GM03348 (cell line): ENCODE measurements at regions not wholly inside any gene's neighbourhood (a gene's known extent, or its start where the extent isn't known, plus 50 kb on each side); places are given as distances from the start of the nearest gene placed in this dataset.
"Not testable (repeated sequence)": the region's sequence is repeated elsewhere in the genome, so short reads cannot be mapped to it uniquely, and the experiment has no call there.

ENCODE experiments used
- DNase-seq: peaks from one replicate; pipeline ENCODE4 v3.0.0; 2012; ENCODE audit warnings: low spot score

DNA sequence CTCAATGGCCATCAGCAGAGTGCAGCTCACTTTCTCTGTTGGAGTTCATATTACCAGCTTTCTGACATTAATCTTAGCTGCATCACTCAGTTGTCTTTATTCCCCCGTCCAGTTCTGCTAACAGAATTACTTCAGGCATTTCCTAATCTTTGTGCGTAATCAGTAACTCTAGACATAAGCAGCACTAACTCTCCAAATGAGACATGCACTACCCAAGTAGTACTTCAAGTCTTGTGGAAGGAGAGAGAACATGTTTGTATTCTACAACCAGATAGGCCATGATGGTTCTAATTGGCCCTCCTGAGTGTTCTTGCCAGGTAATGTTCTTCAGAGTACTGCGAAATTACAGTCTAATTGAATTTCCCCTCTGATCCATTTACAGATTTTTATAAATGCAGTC, 448.5 kb upstream of the RPS6KA3 start:
- DNase-seq = no peak

DNA sequence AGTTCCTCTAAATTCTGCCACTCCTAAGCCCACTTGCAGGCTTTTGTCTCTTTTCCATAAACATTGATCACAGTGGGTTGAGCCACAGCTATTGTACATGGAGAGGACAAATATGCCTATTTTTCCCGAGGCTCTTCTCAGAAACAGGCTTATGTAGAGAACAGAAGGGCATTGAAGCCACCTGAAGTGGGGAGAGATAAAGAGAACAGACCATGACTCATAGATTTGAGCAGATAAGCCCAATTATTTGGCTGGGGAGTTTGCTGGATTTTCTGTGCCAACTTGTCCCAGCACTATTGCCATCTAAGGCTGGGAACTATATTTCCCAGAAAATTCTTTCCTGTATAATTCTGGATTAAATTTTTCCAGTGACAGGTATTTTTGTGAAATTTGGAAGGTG, 446.1 kb upstream of the RPS6KA3 start:
- DNase-seq = no peak

DNA sequence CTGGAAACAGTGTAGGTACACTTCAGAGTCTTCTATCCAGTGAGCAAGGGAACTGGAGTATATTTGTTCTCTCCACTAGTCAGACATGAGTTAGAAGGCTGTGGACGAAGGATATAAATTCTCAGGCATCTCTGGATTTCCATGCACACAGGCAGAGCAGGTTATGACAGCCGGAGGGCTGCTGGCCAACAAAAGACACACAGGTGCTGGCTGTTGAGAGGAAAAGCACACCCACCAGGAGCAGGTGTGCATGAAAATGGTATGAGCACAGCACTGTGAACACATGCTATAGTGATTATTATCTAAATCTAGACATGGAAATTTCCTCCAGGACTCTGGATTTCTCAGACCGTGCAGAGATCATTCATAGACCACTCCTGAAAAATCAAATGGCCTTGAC, 444.7 kb upstream of the RPS6KA3 start:
- DNase-seq = no peak

DNA sequence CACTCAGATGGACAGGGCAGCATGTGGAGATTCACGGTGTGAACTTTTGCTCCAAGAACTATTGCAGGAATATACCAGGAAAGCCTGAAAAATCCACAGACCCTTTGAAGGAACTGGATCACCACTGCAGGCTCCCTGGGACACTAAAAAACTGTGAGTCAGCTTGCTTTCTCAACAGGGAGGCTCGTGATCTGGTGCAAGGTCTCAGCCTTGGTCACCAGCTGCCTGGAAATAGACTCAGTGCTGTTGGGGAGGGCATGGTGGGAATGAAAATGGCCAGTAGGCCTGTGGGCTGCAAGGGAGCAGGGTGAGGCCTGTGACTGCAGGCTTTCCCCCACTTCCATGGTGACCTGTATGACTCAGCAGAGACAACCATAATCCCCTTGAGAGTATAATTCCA, 426.4 kb upstream of the RPS6KA3 start:
- peak; percentile 16 for DNase-seq

DNA sequence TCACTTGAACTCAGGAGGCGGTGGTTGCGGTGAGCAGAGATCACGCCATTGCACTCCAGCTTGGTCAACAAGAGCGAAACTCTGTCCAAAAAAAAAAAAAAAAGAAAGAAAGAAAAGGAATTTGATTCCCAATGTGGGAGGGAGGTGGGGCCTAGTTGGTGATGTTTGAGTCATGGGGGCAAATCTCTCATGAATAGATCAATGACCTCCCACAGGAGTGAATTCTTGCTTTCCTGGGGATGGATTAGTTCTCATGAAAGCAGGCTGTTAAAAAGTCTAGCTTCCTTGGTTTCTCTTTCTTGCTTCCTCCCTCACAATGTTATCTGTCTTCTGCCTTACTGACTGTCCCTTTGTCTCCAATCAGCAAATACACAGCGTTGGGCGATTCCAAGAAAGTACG, 419.5 kb upstream of the RPS6KA3 start:
- no peak for DNase-seq

DNA sequence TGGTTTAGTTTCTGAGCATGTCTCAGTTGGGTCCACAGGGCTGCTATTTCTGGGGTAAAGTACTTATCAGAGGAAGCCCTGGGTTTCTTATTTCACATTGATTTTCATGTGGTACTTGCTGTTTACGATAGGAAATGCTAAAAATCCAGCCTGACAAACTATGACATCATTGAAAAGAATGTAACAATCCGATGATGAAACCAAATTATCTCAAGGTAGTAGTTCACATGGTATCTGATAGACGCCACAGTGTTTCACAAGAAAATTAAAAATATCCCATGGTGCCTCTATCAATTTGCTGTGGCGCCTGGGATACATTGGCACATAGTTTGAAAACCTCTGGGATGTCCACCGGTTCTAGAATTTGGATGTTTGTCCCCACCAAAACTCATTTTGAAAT, 418.9 kb upstream of the RPS6KA3 start:
- DNase-seq = no peak

DNA sequence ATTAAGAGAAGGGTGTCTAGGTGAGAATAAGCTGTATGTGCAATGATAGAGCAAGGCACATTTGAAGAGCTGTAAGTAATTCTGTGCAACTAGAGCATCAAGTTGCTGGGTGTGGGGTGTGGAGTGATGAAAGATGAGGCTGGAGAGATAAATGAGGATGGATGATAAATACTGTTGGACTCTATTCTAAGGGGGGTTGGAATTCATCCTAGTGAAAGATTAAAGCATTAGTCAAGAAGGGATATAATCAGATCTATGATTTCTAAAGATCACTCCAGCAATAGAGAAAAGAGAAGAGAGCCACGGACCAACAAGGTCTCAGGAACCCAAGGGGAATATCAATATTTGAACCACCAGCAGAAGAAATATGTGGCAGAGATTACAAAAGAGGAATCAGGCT, 415.0 kb upstream of the RPS6KA3 start:
- no peak for DNase-seq

DNA sequence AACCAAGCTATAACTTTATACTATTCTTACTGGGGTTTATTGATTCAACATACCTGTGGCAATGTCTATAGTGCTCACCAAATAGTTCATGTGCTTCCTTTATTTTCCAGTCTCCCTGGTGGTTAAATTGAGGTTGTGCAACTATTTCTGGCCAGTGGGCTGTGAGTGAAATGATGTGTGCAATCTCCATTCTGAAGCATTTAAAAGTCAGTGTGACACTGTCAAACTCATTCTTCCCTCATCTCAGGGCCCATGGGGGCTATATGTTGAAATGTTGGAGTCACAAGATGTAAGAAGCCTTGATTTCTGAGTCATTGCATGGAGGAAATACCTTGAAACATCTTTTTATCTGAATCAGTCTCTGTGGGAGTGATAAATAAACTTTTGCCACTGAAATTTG, 414.3 kb upstream of the RPS6KA3 start:
- peak; percentile 13 for DNase-seq

DNA sequence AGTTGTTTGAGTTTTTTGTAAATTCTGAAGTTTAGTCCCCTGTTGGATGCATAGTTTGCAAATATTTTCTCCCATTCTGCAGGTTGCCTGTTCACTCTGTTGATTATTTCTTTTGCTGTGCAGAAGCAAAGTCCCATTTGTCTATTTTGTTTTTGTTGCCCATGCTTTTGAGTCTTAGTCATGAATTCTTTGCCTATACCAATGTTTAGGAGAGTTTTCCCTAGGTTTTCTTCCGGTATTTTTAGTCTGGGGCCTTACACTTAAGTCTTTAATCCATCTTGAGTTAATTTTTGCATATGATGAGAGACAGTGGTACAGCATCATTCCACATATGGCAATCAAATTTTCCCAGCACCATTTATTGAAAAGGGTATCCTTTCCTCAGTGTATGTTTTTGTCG, 405.8 kb upstream of the RPS6KA3 start:
- DNase-seq = no peak

DNA sequence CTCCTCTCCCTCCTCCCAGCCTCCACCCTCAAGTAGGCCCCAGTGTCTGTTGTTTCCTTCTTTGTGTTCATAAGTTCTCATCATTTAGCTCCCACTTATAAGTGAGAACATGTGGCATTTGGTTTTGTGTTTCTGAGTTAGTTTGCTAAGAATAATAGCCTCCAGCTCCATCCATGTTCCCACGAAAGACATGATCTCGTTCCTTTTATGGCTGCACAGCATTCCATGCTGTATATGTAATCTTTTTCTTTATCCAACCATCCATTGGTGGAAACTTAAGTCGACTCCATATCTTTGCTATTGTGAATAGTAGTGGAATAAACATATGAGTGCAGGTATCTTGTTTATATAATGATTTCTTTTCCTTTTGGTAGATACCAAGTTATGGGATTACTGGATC, 405.0 kb upstream of the RPS6KA3 start:
- not testable (repeated sequence) for DNase-seq

DNA sequence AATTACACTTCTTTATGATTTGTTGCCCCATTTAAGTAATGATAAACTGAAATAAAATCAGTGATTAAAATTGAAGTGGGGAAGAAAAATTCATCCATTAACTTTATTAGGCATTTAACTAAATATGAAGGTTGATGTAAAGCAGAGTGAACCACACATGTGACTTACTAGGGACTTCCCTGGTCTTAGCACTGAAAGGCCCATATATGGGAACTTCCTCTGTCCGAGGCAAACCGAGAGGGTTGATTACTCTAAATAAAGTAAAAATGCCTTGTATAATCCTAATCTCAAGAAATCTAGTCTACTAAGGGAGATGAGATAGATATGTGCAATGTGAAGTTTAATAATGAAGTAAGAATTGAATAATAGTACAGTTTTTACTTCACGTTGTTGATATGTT, 403.9 kb upstream of the RPS6KA3 start:
- no peak for DNase-seq

DNA sequence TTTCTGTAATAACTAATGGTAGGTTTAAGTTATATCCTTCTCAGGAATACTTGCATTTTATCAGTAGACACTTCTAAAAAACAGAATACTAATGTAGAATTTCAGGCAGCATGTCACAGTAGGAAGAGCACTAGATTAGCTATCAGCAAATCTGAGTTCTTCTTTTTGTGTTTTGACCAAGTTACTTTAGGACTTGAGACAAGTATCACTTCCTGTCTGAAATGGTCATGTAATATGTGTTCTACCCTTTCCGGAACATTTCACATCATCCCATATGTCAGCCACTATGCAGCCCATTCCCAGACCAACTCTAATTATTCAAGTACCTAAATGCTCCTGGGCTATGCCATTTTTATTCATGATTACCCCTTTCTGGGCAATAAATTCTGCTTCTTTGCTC, 401.8 kb upstream of the RPS6KA3 start:
- no peak for DNase-seq

DNA sequence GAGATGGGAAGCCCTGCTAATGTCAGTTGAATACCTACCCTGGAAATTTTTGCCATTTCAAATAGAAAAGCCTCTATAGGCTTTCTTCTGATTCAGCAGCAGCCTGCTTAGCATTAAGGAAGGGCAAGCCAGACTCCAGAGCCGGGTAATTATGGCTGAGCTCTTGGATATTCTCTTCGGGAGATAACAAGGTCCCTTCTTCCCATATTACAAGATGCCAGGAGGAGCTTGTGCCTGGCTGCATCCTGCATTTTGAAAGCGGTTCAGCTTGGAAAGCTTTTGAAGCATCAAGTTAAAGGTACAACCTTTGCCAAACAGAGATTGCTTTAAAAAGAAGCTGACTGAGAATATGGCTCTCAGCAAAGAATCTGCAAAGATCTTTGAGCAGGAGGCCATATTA, 399.6 kb upstream of the RPS6KA3 start:
- no peak for DNase-seq

DNA sequence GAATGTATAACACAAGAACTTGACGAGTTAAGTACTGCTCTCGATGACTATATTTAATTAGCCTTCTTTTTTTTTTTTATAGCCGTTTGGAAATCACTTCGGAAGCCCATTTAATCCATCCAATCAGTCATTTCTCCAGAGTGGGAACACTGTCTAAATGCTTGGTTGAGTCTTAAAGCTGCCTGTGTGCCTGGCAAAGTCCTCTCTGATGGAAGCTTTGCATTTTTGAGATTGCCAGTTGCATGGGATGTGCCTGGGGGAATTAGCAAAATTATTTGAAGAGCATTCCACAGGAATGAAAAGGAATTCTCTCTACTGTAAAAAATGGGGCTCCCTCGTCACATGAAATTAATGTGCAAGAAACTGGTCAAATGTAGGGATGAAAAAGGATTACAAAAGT, 398.8 kb upstream of the RPS6KA3 start:
- peak; percentile 9 for DNase-seq

DNA sequence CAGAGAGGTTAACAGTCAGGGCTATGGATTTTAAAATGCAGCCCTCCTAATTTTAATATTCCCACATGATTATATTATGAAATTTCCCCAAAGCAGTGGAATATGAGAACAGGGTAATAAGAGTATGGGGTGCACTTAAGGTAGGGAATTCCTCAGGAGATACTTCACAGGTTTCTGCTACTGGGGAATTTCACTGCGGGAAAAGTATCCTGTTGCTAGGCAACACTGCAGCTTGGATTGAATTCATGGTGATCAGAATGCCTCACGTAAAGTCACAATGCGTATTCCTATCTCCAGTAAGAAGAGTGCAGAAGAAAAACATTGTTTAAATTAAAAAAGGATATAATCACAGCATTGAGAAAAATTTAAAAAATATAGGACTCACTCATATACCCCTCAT, 398.1 kb upstream of the RPS6KA3 start:
- DNase-seq = no peak

DNA sequence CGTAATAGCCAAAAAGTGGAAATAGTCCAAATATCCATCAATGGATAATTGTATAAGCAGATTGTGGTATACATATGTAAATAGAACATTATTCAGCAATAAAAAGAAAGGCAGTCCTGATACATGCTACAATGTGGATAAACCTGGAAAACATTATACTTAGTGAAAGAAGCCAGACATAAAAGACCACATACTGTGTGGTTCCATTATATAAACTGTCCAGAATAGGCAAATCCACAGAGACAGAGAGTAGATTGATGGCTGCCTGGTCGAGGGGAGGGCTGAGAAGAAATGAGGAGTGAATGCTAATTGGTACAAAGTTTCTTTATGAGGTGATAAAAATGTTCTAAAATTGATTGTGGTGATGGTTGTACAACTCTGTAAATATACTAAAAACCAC, 397.4 kb upstream of the RPS6KA3 start:
- DNase-seq = no peak

DNA sequence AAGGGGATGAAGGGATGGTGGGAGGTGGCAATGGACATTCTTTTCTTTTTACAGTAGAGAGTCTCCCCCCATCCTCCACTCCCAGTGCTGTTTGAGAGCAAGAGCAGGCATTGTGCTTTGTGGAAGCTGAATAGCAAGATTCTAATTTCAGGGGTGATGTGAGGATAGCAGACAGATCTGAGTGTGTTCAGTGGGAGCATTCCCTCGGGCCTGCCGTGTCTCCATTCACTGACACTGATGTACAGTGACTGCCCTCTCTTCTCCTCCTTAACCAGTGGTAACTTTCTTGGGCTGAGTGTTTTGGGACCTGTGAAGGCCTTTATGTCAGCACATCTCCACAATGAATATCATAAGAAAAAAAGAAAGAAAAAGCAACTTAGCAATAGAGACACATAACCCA, 396.6 kb upstream of the RPS6KA3 start:
- DNase-seq = no peak

DNA sequence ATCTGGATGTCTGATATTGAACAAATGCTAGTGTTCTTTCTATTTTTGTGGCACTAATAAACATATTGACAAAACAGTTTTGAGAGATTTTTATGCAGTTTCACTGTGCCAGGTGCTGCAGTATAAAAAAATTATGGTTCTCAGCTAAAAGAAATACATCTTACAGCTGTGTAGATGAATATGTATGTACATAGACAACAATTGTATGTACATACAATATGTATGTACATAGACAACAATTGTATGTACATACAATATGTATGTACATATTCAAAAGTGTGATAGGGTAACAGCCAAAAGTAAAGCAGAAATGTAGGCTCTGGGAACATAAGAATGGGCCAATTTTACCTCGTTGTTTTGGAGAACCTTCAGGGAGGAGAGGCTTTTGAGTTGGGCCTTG, 390.0 kb upstream of the RPS6KA3 start:
- DNase-seq = no peak

DNA sequence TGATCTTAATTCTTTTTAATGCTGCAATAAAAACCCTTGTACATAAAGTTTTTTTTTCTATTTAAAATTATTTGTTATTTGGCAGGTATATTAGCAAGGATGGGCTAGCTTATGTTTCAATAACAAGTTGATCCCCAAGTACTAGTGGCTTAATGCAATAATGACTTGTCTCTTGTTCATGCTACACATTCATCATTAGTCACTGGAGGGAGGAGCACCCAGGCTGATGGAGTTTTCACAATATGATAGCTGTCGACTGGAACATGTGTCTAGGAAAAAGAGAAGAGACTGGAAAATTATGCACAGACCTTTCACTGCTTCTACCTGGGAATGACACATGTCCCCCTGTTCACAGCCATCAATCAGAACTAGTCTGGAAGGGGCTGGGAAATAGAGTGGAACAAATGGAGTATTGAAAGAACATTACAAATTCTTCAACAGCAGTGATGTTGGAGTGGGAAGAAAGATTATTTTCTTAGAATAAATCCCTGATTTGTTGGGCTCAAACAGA, 387.9 kb upstream of the RPS6KA3 start:
- no peak for DNase-seq

DNA sequence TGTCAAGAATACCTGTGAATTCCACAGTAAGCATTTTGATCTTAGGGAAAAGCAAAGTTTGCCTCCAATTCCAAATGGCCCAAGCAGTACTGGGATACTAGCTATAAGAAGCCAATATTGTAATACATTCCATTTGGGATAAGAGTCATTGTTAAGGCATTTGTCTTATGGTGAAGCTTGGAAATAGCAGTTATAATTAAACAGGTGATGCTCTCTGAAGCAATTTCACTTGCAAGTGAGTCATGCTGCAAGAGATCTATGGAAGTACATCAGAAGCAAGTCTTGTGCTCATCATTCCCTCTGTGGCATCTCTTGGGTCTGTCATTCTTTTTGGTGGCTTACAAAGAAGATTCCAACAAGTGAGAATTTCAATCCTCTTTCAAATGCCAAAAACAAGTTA, 386.4 kb upstream of the RPS6KA3 start:
- DNase-seq = no peak

DNA sequence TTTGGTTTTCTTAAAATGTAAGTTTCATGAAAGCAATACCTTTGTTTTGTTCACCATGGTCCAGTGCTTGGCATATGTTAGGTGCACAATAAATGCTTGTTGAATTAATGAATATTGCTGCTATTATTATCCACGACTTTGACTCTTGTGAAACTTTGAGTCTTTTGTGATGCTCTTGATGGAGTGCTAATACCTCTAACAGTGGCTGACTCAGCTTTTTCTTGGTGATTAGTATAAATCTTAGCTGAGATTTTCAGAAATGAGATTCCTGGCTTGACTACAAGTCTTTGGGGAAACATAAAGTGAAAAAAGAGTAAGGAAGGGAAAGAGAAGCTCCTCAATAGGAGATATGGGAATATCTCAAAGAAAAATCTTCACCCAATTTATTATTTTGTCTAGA, 375.2 kb upstream of the RPS6KA3 start:
- DNase-seq = no peak

DNA sequence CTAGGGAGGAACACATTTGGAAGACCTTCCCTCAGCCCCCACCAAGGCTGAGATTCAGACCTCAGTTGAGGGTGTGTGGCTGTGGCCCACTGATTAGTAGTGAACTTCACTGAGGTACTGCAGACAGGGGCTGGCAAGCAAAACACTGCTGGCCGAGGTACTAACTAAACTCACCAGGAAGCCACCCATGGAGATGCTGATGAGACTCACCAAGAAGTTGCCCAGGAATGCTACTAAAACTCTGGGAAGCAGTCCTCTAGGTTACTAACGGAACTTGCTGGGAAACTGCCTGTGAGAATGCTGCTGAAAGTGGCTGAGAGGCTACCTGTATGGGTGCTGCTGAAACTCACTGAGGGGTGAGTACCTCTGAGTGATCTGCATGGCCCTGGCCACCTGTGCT, 372.4 kb upstream of the RPS6KA3 start:
- DNase-seq = no peak

DNA sequence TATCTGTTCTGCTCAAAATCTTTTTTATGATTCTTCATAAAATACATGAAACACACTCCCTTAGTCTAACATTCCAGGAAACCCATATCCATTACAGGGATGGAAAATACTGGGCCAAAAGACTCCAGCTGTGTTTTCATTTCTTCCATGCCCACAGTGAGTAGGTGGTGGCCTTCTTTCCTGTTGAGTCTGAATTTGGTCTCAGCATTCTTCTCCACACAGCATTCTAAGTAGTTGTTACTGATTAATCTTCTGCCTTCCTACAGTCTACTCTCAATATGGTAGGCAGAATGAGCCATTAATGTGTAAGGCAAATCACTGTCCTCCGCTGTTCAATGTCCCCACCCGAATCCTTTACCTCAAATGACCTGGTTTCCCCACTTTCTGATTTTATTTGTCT, 370.6 kb upstream of the RPS6KA3 start:
- peak; percentile 18 for DNase-seq

DNA sequence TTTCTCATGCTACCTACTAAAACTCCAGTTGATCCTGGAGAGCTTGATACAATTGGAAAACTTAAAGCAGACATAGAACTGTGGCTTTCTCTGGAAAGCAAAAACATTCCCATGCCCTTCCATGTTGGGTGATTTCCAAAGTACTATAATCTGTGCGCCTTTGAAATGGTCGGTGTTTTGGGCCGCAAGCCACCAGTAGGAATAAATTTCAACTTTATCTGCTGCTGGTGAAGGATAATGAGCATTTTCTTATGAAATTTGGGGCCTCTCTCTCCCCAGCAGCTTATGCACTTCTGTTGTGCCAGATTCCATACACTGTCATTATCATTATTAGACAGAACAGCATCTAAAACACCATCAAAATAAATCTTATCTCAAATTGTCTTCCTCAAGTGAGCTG, 366.7 kb upstream of the RPS6KA3 start:
- DNase-seq = no peak

DNA sequence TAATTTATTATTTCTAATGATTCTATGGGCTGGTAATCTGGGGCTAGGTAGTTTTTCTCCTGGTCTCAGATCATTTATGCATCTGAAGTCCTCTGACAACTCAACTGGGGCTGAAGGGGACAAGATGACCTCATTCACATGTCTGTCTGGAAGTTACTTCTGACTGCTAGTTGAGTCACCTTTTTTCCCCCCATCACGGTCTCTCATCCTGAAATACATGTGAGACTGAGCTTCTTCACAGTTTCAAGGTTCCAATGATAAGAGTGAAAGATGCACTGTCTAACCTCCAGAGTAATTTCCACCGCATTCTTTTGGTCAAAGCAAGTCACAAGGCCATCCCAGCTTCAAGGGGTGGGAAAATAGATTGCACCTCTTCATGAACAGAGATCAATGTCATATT, 356.7 kb upstream of the RPS6KA3 start:
- DNase-seq = peak; percentile 5
